ENCODE measurements at regions not wholly inside any gene's neighbourhood (a gene's known extent, or its start where the extent isn't known, plus 50 kb on each side); places are given as distances from the start of the nearest gene placed in this dataset.

DNA sequence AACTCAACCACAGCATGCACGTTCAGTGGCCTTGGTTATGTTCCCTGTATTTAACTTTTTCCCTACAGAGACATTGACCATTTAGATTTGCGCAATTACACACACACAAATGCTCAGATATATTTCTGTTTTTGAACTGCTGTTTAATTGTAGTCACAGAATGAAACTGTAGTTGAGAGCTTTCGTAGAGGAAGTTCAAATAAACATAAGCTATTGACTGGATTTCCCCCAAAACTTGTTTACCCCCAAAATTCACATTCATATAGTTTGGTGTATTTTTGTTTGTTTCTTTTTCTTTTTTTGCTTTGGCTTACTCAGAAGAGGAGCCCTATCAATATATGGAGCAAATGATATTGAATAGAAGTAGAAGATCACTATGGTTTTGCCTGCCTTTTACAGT is 921.0 kb downstream of the ADGRL2 start:
- no peak for DNase-seq

DNA sequence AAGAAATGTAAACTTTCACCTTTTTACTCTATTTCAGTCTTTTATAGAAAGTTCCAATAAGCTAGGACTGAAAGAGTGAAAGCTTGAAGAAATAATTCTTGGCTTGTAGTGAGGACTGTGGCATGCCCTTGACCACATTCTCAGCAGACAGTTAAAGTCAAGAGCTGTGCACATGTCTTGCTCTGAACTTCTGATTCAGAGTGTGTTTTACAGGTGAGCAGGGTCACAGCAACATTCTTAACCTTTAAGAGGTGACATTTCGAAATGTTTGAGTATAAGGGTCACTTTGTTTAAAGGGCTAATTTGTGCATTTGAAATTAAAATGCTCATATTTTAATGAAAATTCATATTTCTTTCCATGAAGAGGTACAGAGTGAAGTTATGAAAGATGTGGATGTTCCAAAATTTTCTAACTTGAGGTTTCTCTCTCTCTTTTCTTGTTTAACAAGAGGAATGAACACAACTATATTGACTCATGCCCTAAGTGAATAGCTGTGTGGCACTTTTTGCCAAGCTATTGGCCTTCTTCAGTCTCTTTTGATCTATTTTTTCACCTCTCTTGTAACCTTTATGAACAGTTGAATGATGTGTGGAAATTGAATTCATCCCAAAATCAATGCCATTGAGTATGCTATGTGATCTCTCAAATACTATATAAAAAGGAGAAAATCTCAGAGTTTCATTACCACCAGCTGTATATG is 918.1 kb downstream of the ADGRL2 start:
- DNase-seq, result no peak

DNA sequence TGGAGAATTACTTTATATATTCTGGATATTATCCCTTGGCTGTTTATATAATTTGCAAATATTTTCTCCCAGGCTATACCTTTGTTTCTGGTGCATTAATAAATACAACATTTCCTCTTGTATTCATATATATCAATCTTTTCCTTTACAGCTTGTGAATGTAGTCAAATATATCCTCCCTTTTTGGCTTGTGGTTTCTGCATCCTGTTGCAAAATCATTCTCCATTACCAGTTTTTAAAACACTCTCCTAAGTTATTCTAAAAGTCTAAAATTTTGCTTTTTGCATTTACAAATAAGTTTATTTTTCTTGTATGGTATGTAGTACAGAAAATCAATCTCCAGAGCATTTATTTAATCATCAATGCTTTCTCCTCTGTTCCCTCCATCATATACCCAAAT is 909.4 kb downstream of the ADGRL2 start:
- no peak for DNase-seq

- no peak for DNase-seq
Observed at GRCh38 chr1:82707681-82708080, 906.9 kb downstream of the ADGRL2 start.

- no peak for DNase-seq
Observed at GRCh38 chr1:82706741-82707140, 906.0 kb downstream of the ADGRL2 start.

GRCh38 chr1:82704966-82705365 is 904.2 kb downstream of the ADGRL2 start:
- DNase-seq, result no peak

- no peak for DNase-seq
Observed at GRCh38 chr1:82704393-82704792, 903.7 kb downstream of the ADGRL2 start.

DNA sequence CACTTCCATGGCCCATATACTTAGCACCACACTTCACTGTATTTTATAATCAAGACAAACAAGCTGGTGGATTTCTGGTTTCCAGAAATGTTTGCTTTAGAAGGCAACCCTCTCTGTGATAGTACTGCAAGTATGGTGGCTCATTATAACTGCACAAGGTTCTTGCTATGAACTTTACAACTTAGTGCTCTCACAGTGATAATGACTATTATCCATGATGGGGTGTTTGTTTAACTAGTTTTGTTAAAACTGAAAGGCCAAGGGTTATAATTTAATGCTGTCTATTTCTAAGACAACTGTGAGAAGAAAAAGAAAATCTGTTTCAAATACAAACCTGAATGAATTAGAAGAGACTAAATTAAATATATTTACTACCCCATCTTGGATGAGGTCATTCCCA is 903.2 kb downstream of the ADGRL2 start:
- no peak for DNase-seq

GRCh38 chr1:82700476-82700875 is 899.7 kb downstream of the ADGRL2 start:
- no peak for DNase-seq

DNA sequence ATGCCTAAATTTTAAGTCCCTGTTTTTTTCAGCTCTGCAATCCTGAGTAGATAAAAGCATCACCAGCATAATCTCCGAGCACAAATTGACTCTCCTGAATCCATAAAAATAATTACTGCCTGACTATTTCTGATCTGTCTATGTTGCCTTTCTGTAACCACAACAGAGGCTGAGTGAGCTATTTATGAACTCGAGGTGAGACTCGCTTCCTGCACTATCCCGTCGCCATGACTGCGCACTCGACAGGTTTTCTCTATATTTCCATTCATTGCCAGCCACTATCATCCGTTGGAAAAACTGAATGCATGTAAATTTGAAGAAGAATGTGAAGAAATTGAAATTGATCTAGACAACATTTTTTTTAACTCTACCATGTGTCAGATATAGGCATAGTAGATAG is 897.2 kb downstream of the ADGRL2 start:
- DNase-seq, result no peak

GRCh38 chr1:82695443-82695842 is 894.7 kb downstream of the ADGRL2 start:
- DNase-seq, result no peak

DNA sequence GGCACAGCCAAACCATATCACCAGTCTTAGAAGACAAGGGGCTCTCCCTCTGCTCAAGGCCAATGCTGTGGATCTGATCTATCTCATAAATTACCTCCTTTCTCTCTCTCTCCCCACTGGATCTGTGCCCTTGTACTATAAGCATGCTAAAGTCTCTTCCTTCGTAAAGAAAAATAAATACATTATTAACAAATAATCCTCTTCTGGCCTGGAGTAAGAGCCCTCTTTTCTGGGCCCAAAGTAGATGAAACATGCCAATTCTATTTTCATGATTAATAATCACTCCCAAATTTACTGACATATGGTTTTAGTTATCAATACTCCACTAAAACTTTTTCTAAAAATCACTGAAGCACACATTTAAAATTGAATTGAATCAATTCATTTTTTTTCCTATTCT is 889.7 kb downstream of the ADGRL2 start:
- DNase-seq, result no peak

DNA sequence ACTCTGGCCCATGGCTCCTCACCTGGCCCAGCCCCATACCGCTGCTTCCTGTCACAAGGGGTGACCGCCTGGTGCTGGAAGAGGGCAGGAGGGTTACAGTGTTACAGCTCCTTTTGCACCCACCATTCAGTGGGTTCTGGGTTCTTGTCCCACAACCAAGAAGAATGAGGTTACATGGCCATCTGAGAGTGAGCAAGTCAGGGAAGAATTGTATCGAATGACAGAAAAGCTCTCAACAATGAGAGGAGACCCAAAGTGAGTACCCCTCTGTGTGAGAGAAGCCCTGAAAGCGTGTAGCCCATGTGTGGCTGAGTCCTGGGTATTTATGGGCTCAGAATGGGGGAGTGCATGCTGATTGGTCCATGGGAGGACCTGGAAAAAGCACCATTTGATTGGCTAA is 888.5 kb downstream of the ADGRL2 start:
- no peak for DNase-seq

GRCh38 chr1:82686774-82687173 is 886.0 kb downstream of the ADGRL2 start:
- DNase-seq, result no peak

DNA sequence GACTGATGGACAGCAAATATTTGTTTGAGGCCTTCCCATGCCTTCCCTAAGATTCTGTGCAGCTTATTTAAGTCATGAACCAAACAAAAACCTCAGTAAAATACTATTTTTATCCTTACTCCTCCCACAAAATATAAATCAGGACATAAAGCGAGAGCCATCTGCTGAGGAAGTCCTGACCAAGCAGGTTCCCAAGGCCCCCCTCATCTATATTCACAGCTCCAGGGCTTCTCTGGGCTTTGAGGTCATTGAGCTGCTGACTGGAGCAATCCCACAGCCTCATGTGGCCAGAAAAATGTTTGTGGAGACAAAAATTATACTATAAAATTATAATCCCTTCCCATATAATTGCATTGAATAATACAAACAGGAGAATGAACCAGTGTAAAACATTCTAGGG is 846.2 kb downstream of the ADGRL2 start:
- no peak for DNase-seq

- DNase-seq, result no peak
Observed at GRCh38 chr1:82646336-82646735, 845.6 kb downstream of the ADGRL2 start.

GRCh38 chr1:82644186-82644915 is 843.6 kb downstream of the ADGRL2 start:
- no peak for DNase-seq

GRCh38 chr1:82640352-82640751 is 839.6 kb downstream of the ADGRL2 start:
- no peak for DNase-seq

GRCh38 chr1:82634266-82634665 is 833.5 kb downstream of the ADGRL2 start:
- DNase-seq, result no peak

- DNase-seq, result no peak
Observed at GRCh38 chr1:82632155-82632554, 831.4 kb downstream of the ADGRL2 start.

- DNase-seq, result no peak
Observed at GRCh38 chr1:82628887-82629286, 828.2 kb downstream of the ADGRL2 start.

GRCh38 chr1:82625537-82625936 is 824.8 kb downstream of the ADGRL2 start:
- no peak for DNase-seq

GRCh38 chr1:82621076-82621475 is 820.3 kb downstream of the ADGRL2 start:
- DNase-seq, result no peak

DNA sequence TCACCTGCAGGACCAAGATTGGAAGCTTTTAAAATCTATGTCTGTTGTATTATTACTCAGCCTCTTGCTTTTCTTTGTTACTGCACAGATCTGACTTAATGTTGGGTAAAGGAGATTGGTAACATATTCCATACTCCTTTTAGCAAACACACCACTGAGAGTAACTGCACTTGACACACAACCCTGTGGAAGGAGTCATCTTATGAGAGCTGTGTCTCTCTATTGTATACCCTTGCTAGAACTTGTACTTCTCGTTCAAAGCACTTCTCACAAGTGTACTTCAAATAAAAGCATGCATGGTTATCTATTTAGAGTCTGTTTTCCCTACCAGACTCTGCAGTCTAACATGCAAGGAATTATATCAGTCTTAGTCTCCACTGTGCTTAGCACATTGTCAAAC is 813.4 kb downstream of the ADGRL2 start:
- DNase-seq, result no peak

DNA sequence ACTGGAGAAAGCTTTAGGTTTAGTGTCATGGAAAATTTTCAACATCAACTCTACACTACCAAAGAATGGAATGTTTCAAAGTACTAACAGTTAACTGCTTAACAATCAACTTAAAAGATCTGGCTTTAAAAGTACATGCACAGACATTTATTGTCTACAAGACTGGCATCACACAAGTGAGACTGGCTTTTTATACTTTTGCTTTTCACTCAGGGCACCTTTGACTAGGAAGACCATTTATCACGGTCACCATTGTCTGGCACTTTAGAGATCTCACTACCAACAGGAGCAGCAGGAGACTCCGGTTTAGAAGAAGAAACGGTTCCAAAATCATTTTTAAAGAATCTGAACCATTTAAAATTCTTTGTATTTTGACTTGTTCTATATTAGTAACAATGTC is 812.3 kb downstream of the ADGRL2 start:
- DNase-seq, result no peak
